GM21529 (cell line): ENCODE measurements at regions not wholly inside any gene's neighbourhood (a gene's known extent, or its start where the extent isn't known, plus 50 kb on each side); places are given as distances from the start of the nearest gene placed in this dataset.
"Not testable (repeated sequence)": the region's sequence is repeated elsewhere in the genome, so short reads cannot be mapped to it uniquely, and the experiment has no call there.

ENCODE experiments used
- ATAC-seq: cut with Tn5 transposase; IDR thresholded peaks from one replicate; pipeline ENCODE4 v1.9.1; 2021; ENCODE audit not compliant: unreplicated experiment

- ATAC-seq, result no peak
Observed at GRCh38 chr11:22567759-22568158, 57.9 kb downstream of the FANCF start.

GRCh38 chr11:22566293-22566692 is 59.3 kb downstream of the FANCF start:
- no peak for ATAC-seq

- ATAC-seq, result no peak
Observed at GRCh38 chr11:22561283-22561682, 64.3 kb downstream of the FANCF start.

GRCh38 chr11:22559416-22559815 is 66.2 kb downstream of the FANCF start:
- ATAC-seq, result no peak

GRCh38 chr11:22558664-22559063 is 67.0 kb downstream of the FANCF start:
- no peak for ATAC-seq

- no peak for ATAC-seq
Observed at GRCh38 chr11:22556381-22556780, 69.2 kb downstream of the FANCF start.

- ATAC-seq, result no peak
Observed at GRCh38 chr11:22555881-22556280, 69.7 kb downstream of the FANCF start.

GRCh38 chr11:22554221-22554620 is 71.4 kb downstream of the FANCF start:
- ATAC-seq, result peak; percentile 90

GRCh38 chr11:22552885-22553284 is 72.7 kb downstream of the FANCF start:
- no peak for ATAC-seq

- no peak for ATAC-seq
Observed at GRCh38 chr11:22546746-22547145, 78.9 kb downstream of the FANCF start.

- ATAC-seq, result no peak
Observed at GRCh38 chr11:22543261-22543660, 82.4 kb downstream of the FANCF start.

- ATAC-seq, result peak; percentile 51
Observed at GRCh38 chr11:22539821-22540256, 85.8 kb downstream of the FANCF start.

GRCh38 chr11:22536071-22536470 is 89.6 kb downstream of the FANCF start:
- ATAC-seq, result no peak

GRCh38 chr11:22528612-22529429 is 96.8 kb downstream of the FANCF start:
- not testable (repeated sequence) for ATAC-seq

- ATAC-seq, result no peak
Observed at GRCh38 chr11:22522225-22522624, 103.4 kb downstream of the FANCF start.

- peak; percentile 82 for ATAC-seq
Observed at GRCh38 chr11:22521226-22521625, 104.4 kb downstream of the FANCF start.

- no peak for ATAC-seq
Observed at GRCh38 chr11:22520521-22520920, 105.1 kb downstream of the FANCF start.

GRCh38 chr11:22518344-22518743 is 107.3 kb downstream of the FANCF start:
- not testable (repeated sequence) for ATAC-seq

GRCh38 chr11:22516111-22516510 is 109.5 kb downstream of the FANCF start:
- no peak for ATAC-seq

- ATAC-seq, result no peak
Observed at GRCh38 chr11:22512457-22512856, 113.2 kb downstream of the FANCF start.

GRCh38 chr11:22510741-22511140 is 114.9 kb downstream of the FANCF start:
- ATAC-seq, result no peak

GRCh38 chr11:22510010-22510409 is 115.6 kb downstream of the FANCF start:
- ATAC-seq, result no peak

- ATAC-seq, result no peak
Observed at GRCh38 chr11:22508665-22509064, 117.0 kb downstream of the FANCF start.
